GM10266 (cell line): ENCODE measurements at regions not wholly inside any gene's neighbourhood (a gene's known extent, or its start where the extent isn't known, plus 50 kb on each side); places are given as distances from the start of the nearest gene placed in this dataset.

ENCODE experiments used
- DNase-seq: peaks from one replicate; pipeline ENCODE4 v3.0.0; 2012; ENCODE audit errors: extremely low spot score
- CTCF ChIP-seq: IDR thresholded peaks from 2 replicates; pipeline ENCODE4 v1.5.1; 2012; ENCODE audit warnings: mild to moderate bottlenecking, low read depth; ENCODE audit not compliant: control insufficient read depth, insufficient read depth; ENCODE audit errors: missing control alignments

- TF ChIP-seq CTCF = no peak
- no peak for DNase-seq
Observed at GRCh38 chr4:148773313-148773712, 331.1 kb upstream of the NR3C2 start.

- DNase-seq = no peak
Observed at GRCh38 chr4:148770848-148771247, 328.6 kb upstream of the NR3C2 start.

GRCh38 chr4:148770377-148770776 is 328.2 kb upstream of the NR3C2 start:
- no peak for TF ChIP-seq CTCF

More at GRCh38 chr4:148770848-148771247, 328.6 kb upstream of the NR3C2 start:
- TF ChIP-seq CTCF = no peak

GRCh38 chr4:148764720-148765119 is 322.5 kb upstream of the NR3C2 start:
- DNase-seq = no peak
- TF ChIP-seq CTCF = no peak

More at GRCh38 chr4:148770377-148770776, 328.2 kb upstream of the NR3C2 start:
- no peak for DNase-seq

GRCh38 chr4:148757171-148757570 is 315.0 kb upstream of the NR3C2 start:
- no peak for DNase-seq
- TF ChIP-seq CTCF = no peak

GRCh38 chr4:148749403-148749802 is 307.2 kb upstream of the NR3C2 start:
- TF ChIP-seq CTCF = no peak
- no peak for DNase-seq

GRCh38 chr4:148747721-148748268 is 305.6 kb upstream of the NR3C2 start:
- TF ChIP-seq CTCF = no peak
- DNase-seq = no peak
